UCSD-AML1 (cell line): ENCODE measurements at regions not wholly inside any gene's neighbourhood (a gene's known extent, or its start where the extent isn't known, plus 50 kb on each side); places are given as distances from the start of the nearest gene placed in this dataset.
"Not testable (repeated sequence)": the region's sequence is repeated elsewhere in the genome, so short reads cannot be mapped to it uniquely, and the experiment has no call there.

Experiments
- DNase-seq: peaks from one replicate; lab custom pipeline; 2025; ENCODE audit not compliant: unreplicated experiment; lab: John Stamatoyannopoulos, UW

GRCh38 chr6:103826209-103826608 lies 1033.5 kb downstream of the HACE1 start:
- no peak for DNase-seq

- DNase-seq: no peak
Measured at GRCh38 chr6:103820148-103820547, 1039.6 kb downstream of the HACE1 start.

GRCh38 chr6:103819509-103819908 lies 1040.2 kb downstream of the HACE1 start:
- DNase-seq: no peak

GRCh38 chr6:103812970-103813369 lies 1046.7 kb downstream of the HACE1 start:
- no peak for DNase-seq

DNA sequence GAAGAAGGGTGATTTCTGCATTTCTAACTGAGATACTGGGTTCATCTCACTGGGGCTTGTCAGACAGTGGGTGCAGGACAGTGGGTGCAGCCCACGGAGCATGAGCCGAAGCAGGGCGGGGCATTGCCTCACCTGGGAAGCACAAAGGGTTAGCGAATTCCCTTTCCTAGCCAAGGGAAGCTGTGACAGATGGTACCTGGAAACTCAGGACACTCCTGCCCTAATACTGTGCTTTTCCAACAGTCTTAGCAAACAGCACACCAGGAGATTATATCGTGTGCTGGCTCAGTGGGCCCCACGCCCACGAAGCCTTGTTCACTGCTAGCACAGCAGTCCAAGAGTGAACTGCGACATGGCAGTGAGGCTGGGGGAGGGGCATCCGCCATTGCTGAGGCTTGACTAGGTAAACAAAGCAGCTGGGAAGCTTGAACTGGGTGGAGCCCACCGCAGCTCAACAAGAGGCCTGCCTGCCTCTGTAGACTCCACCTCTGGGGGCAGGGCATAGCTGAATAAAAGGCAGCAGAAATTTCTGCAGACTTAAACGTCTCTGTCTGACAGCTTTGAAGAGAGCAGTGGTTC lies 1057.7 kb downstream of the HACE1 start:
- not testable (repeated sequence) for DNase-seq

- DNase-seq: no peak
Measured at GRCh38 chr6:103799971-103800670, 1059.6 kb downstream of the HACE1 start.

GRCh38 chr6:103798166-103798565 lies 1061.6 kb downstream of the HACE1 start:
- DNase-seq: no peak

DNA sequence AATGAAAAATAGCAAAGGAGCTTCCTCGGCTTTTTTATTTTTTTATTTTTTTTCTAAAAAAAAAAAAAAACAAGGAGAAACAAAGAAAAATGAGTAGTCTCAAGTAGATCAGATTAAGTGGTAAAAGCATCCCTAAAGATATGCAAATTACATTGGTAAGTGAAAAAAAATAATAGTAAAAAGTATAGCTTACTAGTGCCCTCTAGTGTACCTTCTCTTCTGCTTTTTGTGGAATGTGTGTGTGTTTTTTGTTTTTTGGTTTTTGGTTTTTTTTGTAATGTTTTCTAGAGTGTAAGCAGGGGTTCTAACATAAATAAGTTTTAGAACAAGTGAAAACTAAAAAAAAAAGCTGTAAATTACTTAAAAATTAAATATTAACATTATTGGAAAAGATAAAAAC lies 1062.0 kb downstream of the HACE1 start:
- DNase-seq: no peak

DNA sequence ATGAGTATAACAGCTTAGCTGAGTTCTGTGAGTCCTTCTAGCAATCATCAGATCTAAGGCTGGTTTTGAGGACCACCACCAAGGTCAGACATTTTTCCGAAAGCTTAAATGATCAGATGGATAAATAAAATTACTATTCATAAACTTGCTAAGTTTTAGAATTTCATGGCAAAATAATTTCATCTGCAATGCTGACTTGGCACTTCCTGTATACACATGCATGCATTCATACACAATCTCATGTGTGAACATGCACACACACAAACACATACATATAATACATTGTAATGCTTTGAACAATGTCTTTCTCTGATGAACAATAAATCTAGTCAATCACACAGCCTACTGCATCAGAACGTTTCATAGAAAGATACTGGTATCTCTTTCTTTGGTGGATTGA lies 1068.3 kb downstream of the HACE1 start:
- no peak for DNase-seq

DNA sequence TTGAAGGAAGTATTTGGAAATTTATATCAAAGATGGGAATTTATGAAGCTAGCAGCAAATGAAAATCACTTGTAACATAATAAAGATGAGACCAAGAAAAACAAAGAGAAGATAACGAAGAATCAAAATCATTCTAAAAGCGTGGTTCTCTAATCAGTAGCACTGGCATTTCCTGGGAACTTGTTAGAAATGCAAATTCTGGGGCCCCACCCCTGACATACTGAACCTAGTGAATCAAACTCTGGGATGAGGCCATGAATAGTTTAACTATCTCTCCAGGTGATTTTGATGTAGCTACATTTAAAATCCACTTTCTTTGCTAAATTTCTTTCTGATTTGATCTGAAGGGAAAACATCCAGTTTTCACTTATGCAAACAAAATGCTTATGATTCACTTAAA lies 1075.6 kb downstream of the HACE1 start:
- DNase-seq: no peak

- no peak for DNase-seq
Measured at GRCh38 chr6:103783329-103783728, 1076.4 kb downstream of the HACE1 start.

DNA sequence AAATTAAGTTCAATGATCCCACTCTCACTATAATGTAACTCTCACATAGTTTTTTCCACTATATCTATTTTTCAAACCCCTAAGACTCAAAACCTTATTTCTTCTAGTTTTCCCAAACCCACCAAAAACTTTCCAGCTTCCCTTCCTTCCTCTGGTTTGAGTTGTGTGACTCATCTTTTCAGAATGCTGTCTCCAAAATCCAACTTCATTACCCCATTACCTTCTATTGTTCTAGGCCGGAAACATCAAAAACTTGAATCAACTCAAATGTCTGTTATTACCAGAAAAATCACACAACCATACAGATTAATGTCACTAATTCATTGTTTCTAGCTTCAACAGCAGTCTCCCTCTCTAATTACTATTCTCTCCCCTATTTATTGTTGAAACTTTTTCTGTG lies 1090.3 kb downstream of the HACE1 start:
- no peak for DNase-seq

DNA sequence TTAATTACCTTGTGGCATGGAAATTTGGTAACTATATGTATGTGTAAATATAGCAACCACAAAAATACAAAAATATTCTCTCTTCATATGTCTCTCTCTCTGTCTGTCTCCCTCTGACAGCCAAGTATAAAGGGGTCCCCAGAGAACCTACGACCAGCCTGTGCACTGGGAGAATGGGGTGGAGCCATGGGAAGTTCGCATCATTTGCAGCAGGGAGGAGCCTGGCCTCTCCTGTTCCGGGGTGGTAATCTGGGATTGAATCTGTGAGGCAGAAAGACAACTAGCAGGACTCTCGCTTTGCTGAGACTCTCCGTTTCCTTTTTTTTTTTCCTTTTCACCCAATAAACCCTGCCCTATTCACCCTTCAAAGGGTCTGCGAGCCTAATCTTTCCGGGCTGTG lies 1109.1 kb downstream of the HACE1 start:
- DNase-seq: no peak

GRCh38 chr6:103734016-103734415 lies 1125.7 kb downstream of the HACE1 start:
- no peak for DNase-seq

GRCh38 chr6:103729658-103730057 lies 1130.1 kb downstream of the HACE1 start:
- DNase-seq: no peak

GRCh38 chr6:103723438-103724322 lies 1136.0 kb downstream of the HACE1 start:
- DNase-seq: no peak

DNA sequence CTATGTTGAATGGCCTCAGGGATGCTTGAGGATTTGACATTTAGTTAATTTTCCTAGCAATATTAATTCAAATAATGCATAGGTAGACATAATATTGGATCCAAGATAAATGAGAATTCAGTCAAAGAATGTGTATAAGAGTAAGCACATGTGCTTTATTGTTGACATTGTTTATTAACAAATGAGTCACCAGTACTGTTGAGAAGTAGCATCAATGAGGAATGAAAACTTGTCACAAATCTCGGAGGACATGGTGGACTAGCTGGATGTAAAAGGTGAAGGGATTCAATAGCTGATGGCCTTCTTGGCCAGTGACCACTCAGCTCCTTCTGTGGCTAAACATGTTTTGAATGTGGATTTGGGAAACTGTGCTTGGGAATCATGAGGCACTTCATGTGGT lies 1137.0 kb downstream of the HACE1 start:
- DNase-seq: no peak

DNA sequence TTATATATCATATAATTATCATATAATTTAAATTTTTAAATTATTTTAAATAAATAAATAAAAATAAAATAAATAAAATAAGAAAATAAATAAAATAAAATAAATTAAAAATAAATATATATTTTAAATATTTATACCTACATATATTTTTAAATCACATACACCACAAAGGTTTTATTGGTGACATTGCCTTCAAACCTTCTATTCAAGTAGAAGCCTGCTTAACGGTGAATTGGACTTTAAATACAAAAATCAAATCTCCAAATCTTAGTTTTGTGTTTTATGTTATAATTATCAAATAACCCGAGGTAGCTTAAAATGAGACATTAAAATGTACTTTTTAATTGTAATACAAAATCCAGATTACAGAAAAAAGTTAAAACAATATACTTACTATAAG lies 1137.8 kb downstream of the HACE1 start:
- DNase-seq: no peak

DNA sequence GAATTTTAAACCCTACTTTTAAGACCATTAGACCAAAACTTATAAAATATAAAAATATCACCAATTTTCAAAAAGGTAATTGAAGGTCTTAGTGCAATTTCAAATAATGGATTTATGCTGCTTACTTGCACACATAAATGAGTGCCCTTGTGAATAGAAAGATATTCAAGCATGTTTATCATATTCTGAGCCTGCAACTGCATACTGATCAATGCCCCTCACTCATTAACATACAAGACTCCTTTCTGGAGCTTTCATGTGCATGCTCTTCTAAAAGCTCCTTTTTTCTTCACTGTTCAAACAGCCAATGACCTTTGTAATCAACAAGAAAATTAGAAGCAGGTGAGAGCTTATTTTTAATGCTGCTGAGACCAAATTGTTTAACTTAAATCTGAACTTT lies 1139.3 kb downstream of the HACE1 start:
- DNase-seq: no peak

DNA sequence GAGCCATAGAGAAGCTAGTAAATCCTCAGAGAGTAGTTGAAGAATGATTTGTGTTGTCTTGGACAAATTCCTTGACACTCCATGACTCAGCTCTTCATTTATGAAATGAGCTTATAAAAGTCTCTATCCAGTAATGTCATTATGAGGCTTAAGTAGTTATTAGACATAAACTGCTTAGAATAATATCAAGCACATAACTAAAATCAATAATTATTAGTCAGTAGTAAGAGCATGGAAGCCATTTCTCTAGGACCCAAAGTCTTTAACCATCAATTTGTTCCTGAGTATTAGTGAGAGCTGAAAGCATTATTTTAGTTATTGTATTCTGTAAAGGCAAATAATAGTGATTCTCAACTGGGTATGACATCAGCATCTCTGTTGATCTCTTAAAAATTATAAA lies 1140.2 kb downstream of the HACE1 start:
- no peak for DNase-seq

DNA sequence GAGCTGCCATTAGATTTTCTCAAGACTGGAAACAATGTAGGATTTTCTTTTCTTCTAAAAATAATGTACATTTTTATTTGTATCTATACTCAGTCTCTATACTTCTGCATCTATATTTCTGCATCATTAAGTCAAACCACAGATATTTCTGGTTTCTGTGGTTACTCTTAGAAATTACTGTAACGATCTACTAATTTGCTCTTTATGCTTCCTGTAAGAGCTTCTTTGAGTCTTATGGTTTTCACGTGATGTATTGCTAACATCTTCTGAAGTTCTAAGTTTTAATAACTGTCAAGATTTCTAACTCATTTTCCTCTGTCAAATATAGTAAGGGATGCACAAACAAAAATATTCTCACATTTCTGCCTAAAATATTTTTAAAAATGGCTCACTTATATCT lies 1144.5 kb downstream of the HACE1 start:
- DNase-seq: no peak

DNA sequence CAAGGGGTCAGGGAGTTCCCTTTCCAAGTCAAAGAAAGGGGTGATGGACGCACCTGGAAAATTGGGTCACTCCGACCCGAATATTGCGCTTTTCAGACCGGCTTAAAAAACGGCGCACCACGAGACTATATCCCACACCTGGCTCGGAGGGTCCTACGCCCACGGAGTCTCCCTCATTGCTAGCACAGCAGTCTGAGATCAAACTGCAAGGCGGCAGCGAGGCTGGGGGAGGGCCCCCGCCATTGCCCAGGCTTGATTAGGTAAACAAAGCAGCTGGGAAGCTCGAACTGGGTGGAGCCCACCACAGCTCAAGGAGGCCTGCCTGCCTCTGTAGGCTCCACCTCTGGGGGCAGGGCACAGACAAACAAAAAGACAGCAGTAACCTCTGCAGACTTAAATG lies 1150.5 kb downstream of the HACE1 start:
- not testable (repeated sequence) for DNase-seq
